DMS53 (cell line): ENCODE measurements at regions not wholly inside any gene's neighbourhood (a gene's known extent, or its start where the extent isn't known, plus 50 kb on each side); places are given as distances from the start of the nearest gene placed in this dataset.
"Not testable (repeated sequence)": the region's sequence is repeated elsewhere in the genome, so short reads cannot be mapped to it uniquely, and the experiment has no call there.

ENCODE experiments used
- DNase-seq: peaks from one replicate; lab custom pipeline; 2025; lab: John Stamatoyannopoulos, UW

DNA sequence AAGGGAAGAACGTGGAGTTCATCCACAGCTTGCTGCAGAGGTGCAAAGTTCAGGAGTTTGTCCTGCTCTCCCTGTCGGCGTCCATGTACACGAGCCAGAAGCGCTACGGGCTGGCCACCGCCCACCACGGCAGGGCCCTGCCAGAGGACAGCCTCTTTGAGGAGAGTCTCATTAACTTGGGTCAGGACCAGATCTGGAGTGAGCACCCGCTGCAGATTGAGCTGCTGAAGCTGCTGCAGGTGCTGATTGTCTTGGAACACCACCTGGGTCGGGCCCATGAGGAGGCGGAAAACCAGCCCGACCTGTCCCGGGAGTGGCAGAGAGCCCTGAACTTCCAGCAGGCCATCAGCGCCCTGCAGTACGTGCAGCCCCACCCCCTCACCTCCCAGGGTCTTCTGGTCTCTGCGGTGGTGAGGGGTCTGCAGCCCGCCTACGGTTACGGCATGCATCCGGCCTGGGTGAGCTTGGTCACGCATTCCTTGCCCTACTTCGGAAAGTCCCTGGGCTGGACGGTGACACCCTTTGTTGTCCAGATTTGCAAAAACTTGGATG, 73.8 kb upstream of the MORC3 start:
- DNase-seq = no peak

DNA sequence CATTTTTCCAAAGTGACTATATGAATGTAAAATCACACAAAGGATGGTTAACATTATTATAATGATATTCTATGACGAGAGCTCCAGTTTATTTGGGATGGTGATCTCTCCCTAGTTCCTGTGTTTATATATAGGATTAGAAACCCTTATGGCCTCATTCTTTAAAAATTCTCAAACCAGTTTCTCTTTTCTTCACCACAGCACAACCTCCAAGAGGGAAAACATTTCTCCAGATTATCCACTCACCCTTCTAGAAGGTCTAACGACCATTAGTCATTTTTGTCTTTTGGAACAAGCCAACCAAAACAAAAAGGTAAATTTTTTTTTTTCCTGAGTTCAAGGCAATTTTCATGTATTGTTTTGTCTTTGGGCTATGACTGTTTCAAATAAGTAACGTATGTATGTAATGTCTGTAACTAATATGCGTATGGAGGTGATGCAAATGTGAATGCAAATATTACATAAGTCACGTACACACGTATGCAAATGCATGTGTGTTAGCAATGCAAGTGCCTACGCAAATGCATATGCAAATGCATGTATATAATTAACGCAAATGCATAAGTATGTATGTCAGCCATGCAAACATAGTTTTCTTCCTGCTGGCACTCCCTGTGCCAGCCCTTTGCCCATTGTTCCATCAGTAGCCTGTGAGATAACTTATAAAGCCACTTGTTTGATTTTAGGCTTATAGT, 72.5 kb upstream of the MORC3 start:
- no peak for DNase-seq

GRCh38 chr21:36249576-36250422, 70.2 kb upstream of the MORC3 start:
- no peak for DNase-seq

GRCh38 chr21:36250423-36251075, 69.4 kb upstream of the MORC3 start:
- no peak for DNase-seq

DNA sequence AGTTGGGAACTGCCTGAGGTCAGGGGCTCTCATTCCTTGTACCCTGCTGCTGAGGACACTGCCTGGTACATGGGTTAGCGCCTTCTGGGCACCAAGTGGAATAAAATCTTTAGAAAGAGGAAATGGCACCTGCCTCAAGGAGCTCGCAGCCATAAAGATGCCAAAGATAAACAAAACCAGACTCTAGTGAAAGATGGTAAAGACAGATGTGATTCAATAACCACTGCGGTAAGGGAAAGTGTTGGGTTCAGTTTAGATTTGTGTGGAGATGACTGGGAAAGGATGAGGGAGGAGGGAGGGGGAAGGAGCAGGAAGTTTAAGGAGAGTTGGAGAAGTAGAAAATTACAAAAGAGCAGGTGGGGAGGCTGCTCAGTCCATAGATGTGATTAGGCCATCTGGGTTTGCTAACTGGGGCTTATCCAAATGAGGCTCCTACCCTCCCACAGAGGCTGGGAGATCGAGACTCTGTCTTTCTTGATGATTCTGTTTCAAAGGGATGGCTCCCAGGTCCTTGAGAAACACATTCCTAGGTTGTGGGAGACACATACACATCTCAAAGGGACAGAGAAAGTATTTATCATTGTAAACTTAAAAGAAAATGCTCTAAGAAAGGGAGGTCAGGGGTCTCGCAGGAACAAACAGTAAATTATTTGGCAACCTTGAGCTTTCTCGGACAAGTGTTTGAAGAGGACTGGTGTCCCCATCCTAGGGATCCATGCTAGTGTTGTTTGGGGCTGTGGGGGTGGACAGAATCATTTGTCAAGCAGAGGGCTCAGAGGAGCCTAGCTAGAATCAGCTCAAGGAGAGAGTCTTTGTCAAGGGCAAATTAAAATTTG, 65.7 kb upstream of the MORC3 start:
- no peak for DNase-seq

GRCh38 chr21:36255663-36256062, 64.3 kb upstream of the MORC3 start:
- DNase-seq = no peak

DNA sequence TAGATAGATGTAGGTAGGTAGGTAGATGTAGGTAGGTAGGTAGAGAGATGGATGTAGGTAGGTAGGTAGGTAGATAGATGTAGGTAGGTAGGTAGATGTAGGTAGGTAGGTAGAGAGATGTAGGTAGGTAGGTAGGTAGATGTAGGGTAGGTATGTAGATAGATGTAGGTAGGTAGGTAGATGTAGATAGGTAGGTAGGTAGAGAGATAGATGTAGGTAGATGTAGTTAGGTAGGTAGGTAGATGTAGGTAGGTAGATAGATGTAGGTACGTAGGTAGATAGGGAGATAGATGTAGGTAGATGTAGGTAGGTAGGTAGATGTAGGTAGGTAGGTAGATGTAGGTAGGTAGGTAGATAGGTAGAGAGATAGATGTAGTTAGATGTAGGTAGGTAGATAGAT, 62.3 kb upstream of the MORC3 start:
- no peak for DNase-seq

DNA sequence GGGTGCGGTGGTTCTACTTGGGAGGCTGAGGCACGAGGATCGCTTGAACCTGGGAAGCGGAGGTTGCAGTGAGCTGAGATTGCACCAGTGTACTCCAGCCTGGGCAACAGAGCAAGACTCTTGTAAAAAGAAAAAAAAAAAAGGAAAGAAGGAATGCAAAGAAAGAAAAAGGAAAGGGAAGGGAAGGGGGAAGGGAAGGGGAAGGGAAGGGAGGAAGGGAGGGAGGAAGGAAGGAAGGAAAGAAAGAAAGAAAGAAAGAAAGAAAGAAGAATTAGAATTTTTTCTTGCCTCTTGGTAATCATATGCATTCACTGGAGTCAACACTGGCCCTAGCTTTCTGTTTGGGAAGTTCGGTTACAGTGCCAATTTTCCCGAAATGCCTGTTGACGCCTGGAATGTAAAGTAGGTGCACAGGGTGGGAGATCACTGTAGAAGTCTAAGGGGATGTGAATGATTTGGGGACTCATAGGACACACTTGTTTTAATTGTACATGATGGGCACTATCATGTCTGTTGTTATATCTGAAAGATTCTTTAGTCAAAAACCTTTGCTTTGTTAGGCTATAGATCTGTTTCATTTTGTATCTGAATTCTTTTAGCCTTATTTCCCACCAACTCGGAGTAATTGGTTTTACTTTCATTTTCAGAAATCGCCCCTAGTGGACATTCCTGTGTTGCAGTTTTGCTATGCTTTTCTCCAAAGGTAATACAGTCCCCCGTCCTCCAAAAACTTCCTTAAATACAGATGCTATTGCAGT, 59.8 kb upstream of the MORC3 start:
- DNase-seq = peak; percentile 68

- no peak for DNase-seq
These were observed 59.2 kb upstream of the MORC3 start for GRCh38 chr21:36260802-36261201.

- DNase-seq = no peak
These were observed 58.5 kb upstream of the MORC3 start for GRCh38 chr21:36261459-36261858.

DNA sequence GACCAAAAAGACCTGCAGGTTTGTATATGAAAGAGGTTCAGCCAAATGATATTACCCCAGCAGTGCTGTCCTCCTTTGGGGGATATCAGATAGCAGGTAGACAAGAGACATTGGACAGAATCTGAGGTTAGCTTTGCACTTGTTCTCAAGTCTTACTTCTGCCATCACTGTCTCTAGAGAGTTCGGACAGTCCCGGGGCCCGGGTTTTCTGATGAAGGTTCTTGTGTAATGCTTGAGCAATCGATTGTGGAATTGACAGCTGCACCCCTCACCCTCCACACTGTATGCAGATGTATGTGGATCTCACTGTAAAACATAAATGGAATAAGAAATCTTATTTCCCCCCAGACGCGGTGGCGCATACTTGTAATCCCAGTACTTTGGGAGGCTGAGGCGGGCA, 56.2 kb upstream of the MORC3 start:
- no peak for DNase-seq

DNA sequence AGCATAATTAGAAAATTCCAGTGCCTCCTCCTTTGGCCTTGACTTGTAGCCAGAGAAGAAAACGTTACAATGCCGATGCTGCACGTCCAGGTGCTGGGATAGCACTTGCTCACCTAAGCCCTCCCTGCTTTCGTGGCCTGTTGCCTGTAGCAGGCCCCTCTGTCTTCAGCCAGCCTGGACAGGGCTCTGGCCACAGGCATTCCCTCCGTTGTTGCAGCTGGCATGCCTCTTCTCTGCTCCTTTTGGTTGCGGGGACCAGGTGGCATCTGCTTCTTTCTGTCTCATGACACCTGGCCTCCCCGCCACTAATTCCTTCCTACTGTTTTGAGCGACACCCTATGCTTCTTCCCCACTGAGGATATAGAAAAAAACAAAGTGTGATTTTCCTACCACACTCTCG, 54.6 kb upstream of the MORC3 start:
- DNase-seq = no peak

DNA sequence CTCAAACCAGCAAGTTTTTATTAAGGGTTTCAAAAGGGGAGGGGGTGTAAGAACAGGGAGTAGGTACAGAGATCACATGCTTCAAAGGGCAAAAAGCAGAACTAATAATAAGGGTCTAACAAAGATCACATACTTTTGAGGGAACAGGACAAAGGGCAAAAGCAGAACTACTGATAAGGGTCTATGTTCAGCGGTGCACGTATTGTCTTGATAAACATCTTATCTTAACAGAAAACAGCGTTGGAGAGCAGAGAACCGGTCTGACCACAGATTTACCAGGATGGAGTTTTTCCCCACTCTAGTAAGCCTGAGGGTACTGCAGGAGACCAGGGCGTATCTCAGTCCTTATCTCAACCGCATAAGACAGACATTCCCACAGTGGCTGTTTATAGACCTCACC, 52.2 kb upstream of the MORC3 start:
- not testable (repeated sequence) for DNase-seq

GRCh38 chr21:36268264-36268663, 51.7 kb upstream of the MORC3 start:
- not testable (repeated sequence) for DNase-seq
